BJ (cell line): ENCODE measurements at regions not wholly inside any gene's neighbourhood (a gene's known extent, or its start where the extent isn't known, plus 50 kb on each side); places are given as distances from the start of the nearest gene placed in this dataset.

Source experiments
- CTCF ChIA-PET: fragments of 350-600 bp; formaldehyde crosslinking; extraction: SDS; loops from one replicate; lab custom pipeline; 2021; ENCODE audit warnings: antibody characterized with exemption, inconsistent platforms; lab: Yijun Ruan, JAX
- POLR2A ChIA-PET: fragments of 300-600 bp; sonication (Branson Sonifier 250); formaldehyde crosslinking; extraction: SDS; loops from one replicate; lab custom pipeline; 2021; ENCODE audit warnings: antibody characterized with exemption; lab: Charles Lee
- DNase-seq: peaks from one replicate; pipeline ENCODE4 v3.0.0-alpha.2; 2011; ENCODE audit warnings: low read depth
- H3K27me3 ChIP-seq: 2 replicates; pipeline ENCODE4 v1.6.0; 2011; ENCODE audit warnings: low read length; ENCODE audit not compliant: control insufficient read depth, insufficient read depth
- H3K36me3 ChIP-seq: 2 replicates; pipeline ENCODE4 v1.5.1; 2011; ENCODE audit warnings: low read length; ENCODE audit not compliant: control insufficient read depth, insufficient read depth
- H3K4me3 ChIP-seq: 2 replicates; pipeline ENCODE4 v1.5.1; 2011; ENCODE audit warnings: low read depth, mild to moderate bottlenecking, control low read depth, low read length
- CTCF ChIP-seq: IDR thresholded peaks from 2 replicates; pipeline ENCODE4 v1.5.1; 2011; ENCODE audit warnings: low read depth, mild to moderate bottlenecking, control low read depth, inconsistent platforms, low read length, moderate library complexity; ENCODE audit not compliant: insufficient read depth

DNA sequence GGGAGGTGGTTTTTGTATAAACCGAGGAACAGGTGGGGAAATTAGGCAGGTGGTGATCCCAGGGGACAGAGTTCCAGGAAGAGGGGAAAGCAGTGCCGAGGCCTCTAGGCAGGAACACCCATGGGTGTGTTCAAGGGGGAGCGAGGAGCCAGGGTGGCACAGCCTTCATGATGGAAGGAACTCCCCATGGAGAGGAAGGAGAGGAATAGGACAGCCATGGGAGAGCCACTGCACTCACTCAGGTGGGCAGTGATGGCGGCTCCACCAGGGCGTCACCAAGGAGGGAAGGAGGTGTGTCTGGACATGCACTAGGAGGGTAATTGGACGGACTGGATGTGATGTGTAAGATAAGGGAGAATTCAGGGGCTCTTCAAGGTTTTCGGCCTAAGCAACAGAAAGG, 98.2 kb downstream of the THBS2 start:
- no peak for TF ChIP-seq CTCF
- ChIA-PET POLR2A (no interaction called here), CTCF (no interaction called here)
- no peak overlapping the region for H3K4me3 ChIP-seq
- DNase-seq = no peak
- H3K36me3 ChIP-seq = no peaks in the 10 kb centered on the region
- H3K27me3 ChIP-seq = no peaks in the 10 kb centered on the region

GRCh38 chr6:169153401-169153800, 100.2 kb downstream of the THBS2 start:
- H3K4me3 ChIP-seq = no peak overlapping the region
- ChIA-PET POLR2A (no interaction called here), CTCF (no interaction called here)
- H3K27me3 ChIP-seq = no peaks in the 10 kb centered on the region
- TF ChIP-seq CTCF = no peak
- H3K36me3 ChIP-seq = no peaks in the 10 kb centered on the region
- no peak for DNase-seq

DNA sequence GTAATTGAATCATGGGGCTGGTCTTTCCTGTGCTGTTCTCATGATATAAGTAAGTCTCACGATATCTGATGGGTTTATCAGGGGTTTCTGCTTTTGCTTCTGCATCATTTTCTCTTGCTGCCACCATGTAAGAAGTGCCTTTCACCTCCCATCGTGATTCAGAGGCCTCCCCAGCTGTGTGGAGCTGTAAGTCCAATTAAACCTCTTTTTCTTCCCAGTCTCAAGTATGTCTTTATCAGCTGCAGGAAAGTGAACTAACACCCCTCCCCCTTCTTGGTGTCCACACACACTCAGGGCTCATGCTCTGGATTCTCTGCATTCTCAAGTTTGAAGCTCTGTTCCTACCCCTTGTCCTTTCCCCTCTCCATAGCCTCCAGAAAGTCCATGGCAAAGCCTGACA, 107.1 kb downstream of the THBS2 start:
- CTCF ChIA-PET = no interaction called here
- Histone ChIP-seq H3K36me3 (no peaks in the 10 kb centered on the region), H3K4me3 (no peak overlapping the region), H3K27me3 (no peaks in the 10 kb centered on the region)
- POLR2A ChIA-PET = no interaction called here
- no peak for DNase-seq
- no peak for TF ChIP-seq CTCF

GRCh38 chr6:169145991-169146501, 107.6 kb downstream of the THBS2 start:
- ChIA-PET CTCF (no interaction called here), POLR2A (no interaction called here)
- Histone ChIP-seq H3K27me3 (no peaks in the 10 kb centered on the region), H3K36me3 (no peaks in the 10 kb centered on the region), H3K4me3 (no peak overlapping the region)
- DNase-seq = peak; percentile 56
- TF ChIP-seq CTCF = no peak

DNA sequence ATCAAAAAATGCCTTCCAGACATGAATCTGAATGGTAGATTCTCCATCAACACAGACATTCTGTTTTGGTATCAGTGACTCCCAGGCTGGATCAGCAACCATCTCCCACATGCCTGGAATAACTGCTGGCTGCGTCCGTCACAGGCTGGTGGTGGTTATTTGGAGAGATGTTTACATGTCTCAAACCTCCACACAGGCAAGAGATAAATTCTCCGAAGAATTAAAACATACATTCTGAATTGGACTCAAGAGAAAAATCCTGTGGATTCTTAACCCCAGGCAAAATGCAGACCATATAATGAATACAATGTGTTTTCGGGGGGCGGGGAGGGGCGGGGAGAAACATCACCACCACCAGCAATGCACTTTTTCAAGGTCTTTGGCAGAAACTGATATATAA, 108.2 kb downstream of the THBS2 start:
- no peak overlapping the region for H3K4me3 ChIP-seq
- ChIA-PET CTCF (interaction anchor here (0.6 kb wide), 1 partner anchor 558 kb away, joined by 3 read pairs; no protein-coding TSS in a partner anchor), POLR2A (interaction anchor here (1.2 kb wide), 1 partner anchor 44 kb away, joined by 4 read pairs; no protein-coding TSS in a partner anchor)
- DNase-seq = peak; percentile 84
- H3K36me3 ChIP-seq = no peaks in the 10 kb centered on the region
- TF ChIP-seq CTCF = no peak
- no peaks in the 10 kb centered on the region for H3K27me3 ChIP-seq
